ENCODE measurements at regions not wholly inside any gene's neighbourhood (a gene's known extent, or its start where the extent isn't known, plus 50 kb on each side); places are given as distances from the start of the nearest gene placed in this dataset.

DNA sequence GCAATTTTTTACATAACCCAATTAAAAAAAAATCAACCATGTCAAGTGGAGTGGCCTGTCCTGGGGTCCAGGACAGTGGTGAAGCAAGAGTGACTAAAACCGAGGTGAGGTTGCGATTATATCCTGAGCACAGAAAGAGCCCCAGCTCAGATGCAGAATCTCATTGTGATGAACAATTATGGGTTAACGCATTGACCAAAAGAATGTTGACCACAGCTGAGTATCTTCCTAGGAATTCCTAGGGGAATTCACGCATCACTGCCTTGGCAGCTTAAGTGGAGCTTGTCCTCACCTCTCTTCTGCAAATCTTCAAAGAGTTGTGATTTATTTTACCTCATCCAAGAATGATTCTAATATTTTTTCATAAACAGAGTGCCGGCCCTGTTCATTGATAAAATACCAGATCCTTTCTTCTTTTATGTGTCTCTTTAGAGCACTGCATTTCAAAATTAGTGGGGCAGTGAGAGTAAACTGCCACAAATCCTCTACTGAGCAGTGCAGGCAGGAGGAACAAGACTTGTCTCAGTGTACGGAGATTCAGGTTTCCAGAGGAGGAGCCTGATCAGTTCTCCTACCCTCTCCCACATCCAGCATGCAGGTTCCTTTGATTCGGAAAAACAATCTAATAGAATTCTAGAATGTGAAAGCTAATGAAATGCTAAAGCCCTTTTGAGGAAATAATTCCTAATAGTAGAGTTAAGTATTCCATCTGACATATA is 60.1 kb upstream of the ZNF184 start:
- H3K36me3 ChIP-seq (ENCODE audit: insufficient read depth), result no peaks in the 10 kb centered on the region
- Mint-ChIP-seq H3K4me3 (no peak overlapping the region), H3K27ac (no peak overlapping the region), H3K4me1 (no peaks in the 10 kb centered on the region), H3K36me3 (ENCODE audit: low read depth) (0 out of 3 replicates have a peak, but pooled peaks cover 4% of the 10 kb centered on the region), H3K9me3 (peaks cover 8% of the 10 kb centered on the region), H3K27me3 (ENCODE audit: insufficient read depth, low read depth, poor library complexity) (peaks cover 2% of the 10 kb centered on the region)
- H3K27me3 ChIP-seq (ENCODE audit: insufficient read depth), result no peaks in the 10 kb centered on the region
- DNase-seq (ENCODE audit: low spot score), result peak; percentile 36
- ATAC-seq, result peak; percentile 39; the same call in 2 of the 3 replicates
- TF ChIP-seq CREB1 (CRISPR knock-in tag; IDR thresholded peaks at IDR 0.05; ENCODE audit: low read depth) (no peak), ZNF331 (CRISPR knock-in tag; IDR thresholded peaks at IDR 0.05; ENCODE audit: low read depth) (no peak), EZH2phosphoT487 (IDR thresholded peaks at IDR 0.05; ENCODE audit: unreplicated experiment) (no peak), STAT1 (IDR thresholded peaks at IDR 0.05; ENCODE audit: unreplicated experiment) (no peak), JUNB (IDR thresholded peaks at IDR 0.05; ENCODE audit: unreplicated experiment) (no peak), EZH2 (IDR thresholded peaks at IDR 0.05; ENCODE audit: low read depth, unreplicated experiment) (no peak), ZNF114 (CRISPR knock-in tag; IDR thresholded peaks at IDR 0.05) (no peak), NANOG (IDR thresholded peaks at IDR 0.05; ENCODE audit: borderline replicate concordance) (no peak), POLR2AphosphoS5 (IDR thresholded peaks at IDR 0.05; ENCODE audit: low read depth) (no peak)
- TF ChIP-seq, protein P1, sequence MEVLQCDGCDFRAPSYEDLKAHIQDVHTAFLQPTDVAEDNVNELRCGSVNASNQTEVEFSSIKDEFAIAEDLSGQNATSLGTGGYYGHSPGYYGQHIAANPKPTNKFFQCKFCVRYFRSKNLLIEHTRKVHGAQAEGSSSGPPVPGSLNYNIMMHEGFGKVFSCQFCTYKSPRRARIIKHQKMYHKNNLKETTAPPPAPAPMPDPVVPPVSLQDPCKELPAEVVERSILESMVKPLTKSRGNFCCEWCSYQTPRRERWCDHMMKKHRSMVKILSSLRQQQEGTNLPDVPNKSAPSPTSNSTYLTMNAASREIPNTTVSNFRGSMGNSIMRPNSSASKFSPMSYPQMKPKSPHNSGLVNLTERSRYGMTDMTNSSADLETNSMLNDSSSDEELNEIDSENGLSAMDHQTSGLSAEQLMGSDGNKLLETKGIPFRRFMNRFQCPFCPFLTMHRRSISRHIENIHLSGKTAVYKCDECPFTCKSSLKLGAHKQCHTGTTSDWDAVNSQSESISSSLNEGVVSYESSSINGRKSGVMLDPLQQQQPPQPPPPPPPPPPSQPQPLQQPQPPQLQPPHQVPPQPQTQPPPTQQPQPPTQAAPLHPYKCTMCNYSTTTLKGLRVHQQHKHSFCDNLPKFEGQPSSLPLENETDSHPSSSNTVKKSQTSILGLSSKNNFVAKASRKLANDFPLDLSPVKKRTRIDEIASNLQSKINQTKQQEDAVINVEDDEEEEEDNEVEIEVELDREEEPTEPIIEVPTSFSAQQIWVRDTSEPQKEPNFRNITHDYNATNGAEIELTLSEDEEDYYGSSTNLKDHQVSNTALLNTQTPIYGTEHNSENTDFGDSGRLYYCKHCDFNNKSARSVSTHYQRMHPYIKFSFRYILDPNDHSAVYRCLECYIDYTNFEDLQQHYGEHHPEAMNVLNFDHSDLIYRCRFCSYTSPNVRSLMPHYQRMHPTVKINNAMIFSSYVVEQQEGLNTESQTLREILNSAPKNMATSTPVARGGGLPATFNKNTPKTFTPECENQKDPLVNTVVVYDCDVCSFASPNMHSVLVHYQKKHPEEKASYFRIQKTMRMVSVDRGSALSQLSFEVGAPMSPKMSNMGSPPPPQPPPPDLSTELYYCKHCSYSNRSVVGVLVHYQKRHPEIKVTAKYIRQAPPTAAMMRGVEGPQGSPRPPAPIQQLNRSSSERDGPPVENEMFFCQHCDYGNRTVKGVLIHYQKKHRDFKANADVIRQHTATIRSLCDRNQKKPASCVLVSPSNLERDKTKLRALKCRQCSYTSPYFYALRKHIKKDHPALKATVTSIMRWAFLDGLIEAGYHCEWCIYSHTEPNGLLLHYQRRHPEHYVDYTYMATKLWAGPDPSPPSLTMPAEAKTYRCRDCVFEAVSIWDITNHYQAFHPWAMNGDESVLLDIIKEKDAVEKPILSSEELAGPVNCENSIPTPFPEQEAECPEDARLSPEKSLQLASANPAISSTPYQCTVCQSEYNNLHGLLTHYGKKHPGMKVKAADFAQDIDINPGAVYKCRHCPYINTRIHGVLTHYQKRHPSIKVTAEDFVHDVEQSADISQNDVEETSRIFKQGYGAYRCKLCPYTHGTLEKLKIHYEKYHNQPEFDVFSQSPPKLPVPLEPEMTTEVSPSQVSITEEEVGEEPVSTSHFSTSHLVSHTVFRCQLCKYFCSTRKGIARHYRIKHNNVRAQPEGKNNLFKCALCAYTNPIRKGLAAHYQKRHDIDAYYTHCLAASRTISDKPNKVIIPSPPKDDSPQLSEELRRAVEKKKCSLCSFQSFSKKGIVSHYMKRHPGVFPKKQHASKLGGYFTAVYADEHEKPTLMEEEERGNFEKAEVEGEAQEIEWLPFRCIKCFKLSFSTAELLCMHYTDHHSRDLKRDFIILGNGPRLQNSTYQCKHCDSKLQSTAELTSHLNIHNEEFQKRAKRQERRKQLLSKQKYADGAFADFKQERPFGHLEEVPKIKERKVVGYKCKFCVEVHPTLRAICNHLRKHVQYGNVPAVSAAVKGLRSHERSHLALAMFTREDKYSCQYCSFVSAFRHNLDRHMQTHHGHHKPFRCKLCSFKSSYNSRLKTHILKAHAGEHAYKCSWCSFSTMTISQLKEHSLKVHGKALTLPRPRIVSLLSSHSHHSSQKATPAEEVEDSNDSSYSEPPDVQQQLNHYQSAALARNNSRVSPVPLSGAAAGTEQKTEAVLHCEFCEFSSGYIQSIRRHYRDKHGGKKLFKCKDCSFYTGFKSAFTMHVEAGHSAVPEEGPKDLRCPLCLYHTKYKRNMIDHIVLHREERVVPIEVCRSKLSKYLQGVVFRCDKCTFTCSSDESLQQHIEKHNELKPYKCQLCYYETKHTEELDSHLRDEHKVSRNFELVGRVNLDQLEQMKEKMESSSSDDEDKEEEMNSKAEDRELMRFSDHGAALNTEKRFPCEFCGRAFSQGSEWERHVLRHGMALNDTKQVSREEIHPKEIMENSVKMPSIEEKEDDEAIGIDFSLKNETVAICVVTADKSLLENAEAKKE (CRISPR knock-in tag; IDR thresholded peaks at IDR 0.05), result no peak
- TF ChIP-seq, protein P2, sequence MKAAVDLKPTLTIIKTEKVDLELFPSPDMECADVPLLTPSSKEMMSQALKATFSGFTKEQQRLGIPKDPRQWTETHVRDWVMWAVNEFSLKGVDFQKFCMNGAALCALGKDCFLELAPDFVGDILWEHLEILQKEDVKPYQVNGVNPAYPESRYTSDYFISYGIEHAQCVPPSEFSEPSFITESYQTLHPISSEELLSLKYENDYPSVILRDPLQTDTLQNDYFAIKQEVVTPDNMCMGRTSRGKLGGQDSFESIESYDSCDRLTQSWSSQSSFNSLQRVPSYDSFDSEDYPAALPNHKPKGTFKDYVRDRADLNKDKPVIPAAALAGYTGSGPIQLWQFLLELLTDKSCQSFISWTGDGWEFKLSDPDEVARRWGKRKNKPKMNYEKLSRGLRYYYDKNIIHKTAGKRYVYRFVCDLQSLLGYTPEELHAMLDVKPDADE (IDR thresholded peaks at IDR 0.05), result no peak
- TF ChIP-seq, protein P3, sequence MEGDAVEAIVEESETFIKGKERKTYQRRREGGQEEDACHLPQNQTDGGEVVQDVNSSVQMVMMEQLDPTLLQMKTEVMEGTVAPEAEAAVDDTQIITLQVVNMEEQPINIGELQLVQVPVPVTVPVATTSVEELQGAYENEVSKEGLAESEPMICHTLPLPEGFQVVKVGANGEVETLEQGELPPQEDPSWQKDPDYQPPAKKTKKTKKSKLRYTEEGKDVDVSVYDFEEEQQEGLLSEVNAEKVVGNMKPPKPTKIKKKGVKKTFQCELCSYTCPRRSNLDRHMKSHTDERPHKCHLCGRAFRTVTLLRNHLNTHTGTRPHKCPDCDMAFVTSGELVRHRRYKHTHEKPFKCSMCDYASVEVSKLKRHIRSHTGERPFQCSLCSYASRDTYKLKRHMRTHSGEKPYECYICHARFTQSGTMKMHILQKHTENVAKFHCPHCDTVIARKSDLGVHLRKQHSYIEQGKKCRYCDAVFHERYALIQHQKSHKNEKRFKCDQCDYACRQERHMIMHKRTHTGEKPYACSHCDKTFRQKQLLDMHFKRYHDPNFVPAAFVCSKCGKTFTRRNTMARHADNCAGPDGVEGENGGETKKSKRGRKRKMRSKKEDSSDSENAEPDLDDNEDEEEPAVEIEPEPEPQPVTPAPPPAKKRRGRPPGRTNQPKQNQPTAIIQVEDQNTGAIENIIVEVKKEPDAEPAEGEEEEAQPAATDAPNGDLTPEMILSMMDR (conservative IDR thresholded peaks at IDR 0.05; ENCODE audit: low read depth in 2 of 2), result no peak
- TF ChIP-seq, protein P4, sequence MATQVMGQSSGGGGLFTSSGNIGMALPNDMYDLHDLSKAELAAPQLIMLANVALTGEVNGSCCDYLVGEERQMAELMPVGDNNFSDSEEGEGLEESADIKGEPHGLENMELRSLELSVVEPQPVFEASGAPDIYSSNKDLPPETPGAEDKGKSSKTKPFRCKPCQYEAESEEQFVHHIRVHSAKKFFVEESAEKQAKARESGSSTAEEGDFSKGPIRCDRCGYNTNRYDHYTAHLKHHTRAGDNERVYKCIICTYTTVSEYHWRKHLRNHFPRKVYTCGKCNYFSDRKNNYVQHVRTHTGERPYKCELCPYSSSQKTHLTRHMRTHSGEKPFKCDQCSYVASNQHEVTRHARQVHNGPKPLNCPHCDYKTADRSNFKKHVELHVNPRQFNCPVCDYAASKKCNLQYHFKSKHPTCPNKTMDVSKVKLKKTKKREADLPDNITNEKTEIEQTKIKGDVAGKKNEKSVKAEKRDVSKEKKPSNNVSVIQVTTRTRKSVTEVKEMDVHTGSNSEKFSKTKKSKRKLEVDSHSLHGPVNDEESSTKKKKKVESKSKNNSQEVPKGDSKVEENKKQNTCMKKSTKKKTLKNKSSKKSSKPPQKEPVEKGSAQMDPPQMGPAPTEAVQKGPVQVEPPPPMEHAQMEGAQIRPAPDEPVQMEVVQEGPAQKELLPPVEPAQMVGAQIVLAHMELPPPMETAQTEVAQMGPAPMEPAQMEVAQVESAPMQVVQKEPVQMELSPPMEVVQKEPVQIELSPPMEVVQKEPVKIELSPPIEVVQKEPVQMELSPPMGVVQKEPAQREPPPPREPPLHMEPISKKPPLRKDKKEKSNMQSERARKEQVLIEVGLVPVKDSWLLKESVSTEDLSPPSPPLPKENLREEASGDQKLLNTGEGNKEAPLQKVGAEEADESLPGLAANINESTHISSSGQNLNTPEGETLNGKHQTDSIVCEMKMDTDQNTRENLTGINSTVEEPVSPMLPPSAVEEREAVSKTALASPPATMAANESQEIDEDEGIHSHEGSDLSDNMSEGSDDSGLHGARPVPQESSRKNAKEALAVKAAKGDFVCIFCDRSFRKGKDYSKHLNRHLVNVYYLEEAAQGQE (IDR thresholded peaks at IDR 0.05; ENCODE audit: unreplicated experiment), result no peak
- no peak overlapping the region for H2AFZ ChIP-seq
- no peak overlapping the region for H3K4me3 ChIP-seq
- H4K20me1 ChIP-seq (replicated peaks; ENCODE audit: insufficient read depth), result no peaks in the 10 kb centered on the region
- 0 out of 2 replicates have a peak, but pooled peaks cover 3% of the 10 kb centered on the region for H3K9me2 ChIP-seq (ENCODE audit: insufficient read depth)
- no peaks in the 10 kb centered on the region for H3F3A ChIP-seq (replicated peaks; ENCODE audit: low read depth)
- H3K27ac ChIP-seq (ENCODE audit: low read depth), result no peak overlapping the region; the same call in 1 of the 2 replicates
- no peaks in the 10 kb centered on the region for H3K4me1 ChIP-seq (ENCODE audit: insufficient read depth)
- no peaks in the 10 kb centered on the region for H3K79me2 ChIP-seq (replicated peaks; ENCODE audit: insufficient read depth)
- H3K4me2 ChIP-seq, result no peak overlapping the region
